ENCODE measurements at regions not wholly inside any gene's neighbourhood (a gene's known extent, or its start where the extent isn't known, plus 50 kb on each side); places are given as distances from the start of the nearest gene placed in this dataset.

DNA sequence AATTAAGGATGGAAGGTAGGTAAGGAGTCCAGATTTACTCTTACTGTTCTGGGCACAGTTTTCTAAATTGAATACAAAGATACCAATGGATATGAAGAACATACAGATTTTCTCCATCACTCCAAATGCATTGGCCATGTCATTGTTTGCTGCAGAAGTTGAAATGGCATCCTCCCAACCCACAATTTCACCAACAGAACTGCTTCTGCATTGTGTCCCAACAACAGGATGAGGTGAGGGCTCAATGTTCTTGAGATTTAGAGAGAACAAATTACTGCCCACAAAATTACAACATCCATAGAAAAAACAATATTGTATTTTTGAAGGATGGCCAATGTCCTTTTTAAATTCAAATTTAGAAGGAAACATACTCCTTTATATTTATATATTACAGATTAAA, 88.9 kb downstream of the NUDT12 start:
- TF ChIP-seq, protein P1, sequence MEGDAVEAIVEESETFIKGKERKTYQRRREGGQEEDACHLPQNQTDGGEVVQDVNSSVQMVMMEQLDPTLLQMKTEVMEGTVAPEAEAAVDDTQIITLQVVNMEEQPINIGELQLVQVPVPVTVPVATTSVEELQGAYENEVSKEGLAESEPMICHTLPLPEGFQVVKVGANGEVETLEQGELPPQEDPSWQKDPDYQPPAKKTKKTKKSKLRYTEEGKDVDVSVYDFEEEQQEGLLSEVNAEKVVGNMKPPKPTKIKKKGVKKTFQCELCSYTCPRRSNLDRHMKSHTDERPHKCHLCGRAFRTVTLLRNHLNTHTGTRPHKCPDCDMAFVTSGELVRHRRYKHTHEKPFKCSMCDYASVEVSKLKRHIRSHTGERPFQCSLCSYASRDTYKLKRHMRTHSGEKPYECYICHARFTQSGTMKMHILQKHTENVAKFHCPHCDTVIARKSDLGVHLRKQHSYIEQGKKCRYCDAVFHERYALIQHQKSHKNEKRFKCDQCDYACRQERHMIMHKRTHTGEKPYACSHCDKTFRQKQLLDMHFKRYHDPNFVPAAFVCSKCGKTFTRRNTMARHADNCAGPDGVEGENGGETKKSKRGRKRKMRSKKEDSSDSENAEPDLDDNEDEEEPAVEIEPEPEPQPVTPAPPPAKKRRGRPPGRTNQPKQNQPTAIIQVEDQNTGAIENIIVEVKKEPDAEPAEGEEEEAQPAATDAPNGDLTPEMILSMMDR (IDR thresholded peaks at IDR 0.05) = no peak
- no peak for TF ChIP-seq POLR2AphosphoS5 (IDR thresholded peaks at IDR 0.05; ENCODE audit: low read depth, low read length)
- TF ChIP-seq, protein P2, sequence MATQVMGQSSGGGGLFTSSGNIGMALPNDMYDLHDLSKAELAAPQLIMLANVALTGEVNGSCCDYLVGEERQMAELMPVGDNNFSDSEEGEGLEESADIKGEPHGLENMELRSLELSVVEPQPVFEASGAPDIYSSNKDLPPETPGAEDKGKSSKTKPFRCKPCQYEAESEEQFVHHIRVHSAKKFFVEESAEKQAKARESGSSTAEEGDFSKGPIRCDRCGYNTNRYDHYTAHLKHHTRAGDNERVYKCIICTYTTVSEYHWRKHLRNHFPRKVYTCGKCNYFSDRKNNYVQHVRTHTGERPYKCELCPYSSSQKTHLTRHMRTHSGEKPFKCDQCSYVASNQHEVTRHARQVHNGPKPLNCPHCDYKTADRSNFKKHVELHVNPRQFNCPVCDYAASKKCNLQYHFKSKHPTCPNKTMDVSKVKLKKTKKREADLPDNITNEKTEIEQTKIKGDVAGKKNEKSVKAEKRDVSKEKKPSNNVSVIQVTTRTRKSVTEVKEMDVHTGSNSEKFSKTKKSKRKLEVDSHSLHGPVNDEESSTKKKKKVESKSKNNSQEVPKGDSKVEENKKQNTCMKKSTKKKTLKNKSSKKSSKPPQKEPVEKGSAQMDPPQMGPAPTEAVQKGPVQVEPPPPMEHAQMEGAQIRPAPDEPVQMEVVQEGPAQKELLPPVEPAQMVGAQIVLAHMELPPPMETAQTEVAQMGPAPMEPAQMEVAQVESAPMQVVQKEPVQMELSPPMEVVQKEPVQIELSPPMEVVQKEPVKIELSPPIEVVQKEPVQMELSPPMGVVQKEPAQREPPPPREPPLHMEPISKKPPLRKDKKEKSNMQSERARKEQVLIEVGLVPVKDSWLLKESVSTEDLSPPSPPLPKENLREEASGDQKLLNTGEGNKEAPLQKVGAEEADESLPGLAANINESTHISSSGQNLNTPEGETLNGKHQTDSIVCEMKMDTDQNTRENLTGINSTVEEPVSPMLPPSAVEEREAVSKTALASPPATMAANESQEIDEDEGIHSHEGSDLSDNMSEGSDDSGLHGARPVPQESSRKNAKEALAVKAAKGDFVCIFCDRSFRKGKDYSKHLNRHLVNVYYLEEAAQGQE (IDR thresholded peaks at IDR 0.05; ENCODE audit: insufficient read depth in 1 of 2, low read depth in 2 of 2, low read length in 1 of 2) = no peak
- no peak for TF ChIP-seq SIN3A (IDR thresholded peaks at IDR 0.05; ENCODE audit: borderline replicate concordance, insufficient read depth, low read depth, low read length)
- no peak for TF ChIP-seq TCF7L2 (IDR thresholded peaks at IDR 0.05; ENCODE audit: low read depth, low read length)

Measured in Panc1 (cell line).